ENCODE measurements at regions not wholly inside any gene's neighbourhood (a gene's known extent, or its start where the extent isn't known, plus 50 kb on each side); places are given as distances from the start of the nearest gene placed in this dataset.

GRCh38 chr10:128958834-128959690 lies 508.0 kb upstream of the MGMT start:
- no peaks in the 10 kb centered on the region for H3K9me3 ChIP-seq
- H3K27ac ChIP-seq, result no peak overlapping the region
- no peak overlapping the region for H3K4me3 ChIP-seq
- no peaks in the 10 kb centered on the region for H3K36me3 ChIP-seq
- TF ChIP-seq CTCF (IDR thresholded peaks at IDR 0.05) (no peak), POLR2A (IDR thresholded peaks at IDR 0.05) (no peak), EP300 (IDR thresholded peaks at IDR 0.05) (no peak)
- H3K27me3 ChIP-seq, result no peaks in the 10 kb centered on the region
- intact Hi-C loops (cut with DNase I), result no loop called here
- H3K4me1 ChIP-seq (ENCODE audit: insufficient read depth), result no peaks in the 10 kb centered on the region
- WGBS, 3 donors, result 89 to 91% (median 91%) methylated on average over 39 of the region's 39 CpGs
- no peak for DNase-seq

- WGBS, 3 donors, result 72 to 80% (median 73%) methylated on average over 7 of the region's 7 CpGs
Measured at GRCh38 chr10:128959746-128960145, 507.3 kb upstream of the MGMT start.

GRCh38 chr10:128960517-128960916 lies 506.5 kb upstream of the MGMT start:
- WGBS, 3 donors, result 58 to 61% (median 59%) methylated on average over 8 of the region's 8 CpGs
- no peaks in the 10 kb centered on the region for H3K4me1 ChIP-seq (ENCODE audit: insufficient read depth)

More at GRCh38 chr10:128959746-128960145, 507.3 kb upstream of the MGMT start:
- no peak for TF ChIP-seq POLR2A (IDR thresholded peaks at IDR 0.05)
- no peak for TF ChIP-seq CTCF (IDR thresholded peaks at IDR 0.05)
- TF ChIP-seq EP300 (IDR thresholded peaks at IDR 0.05), result no peak
- no peaks in the 10 kb centered on the region for H3K36me3 ChIP-seq
- H3K9me3 ChIP-seq, result no peaks in the 10 kb centered on the region
- no peak for DNase-seq
- H3K4me3 ChIP-seq, result no peak overlapping the region
- H3K27ac ChIP-seq, result no peak overlapping the region
- intact Hi-C loops (cut with DNase I), result no loop called here
- no peaks in the 10 kb centered on the region for H3K27me3 ChIP-seq
- H3K4me1 ChIP-seq (ENCODE audit: insufficient read depth), result no peaks in the 10 kb centered on the region

GRCh38 chr10:128962182-128962581 lies 504.9 kb upstream of the MGMT start:
- no peaks in the 10 kb centered on the region for H3K27me3 ChIP-seq
- WGBS, 3 donors, result 84 to 89% (median 85%) methylated on average over 10 of the region's 10 CpGs
- DNase-seq, result no peak
- H3K4me3 ChIP-seq, result no peak overlapping the region
- no peaks in the 10 kb centered on the region for H3K9me3 ChIP-seq
- no peak overlapping the region for H3K27ac ChIP-seq
- no peaks in the 10 kb centered on the region for H3K4me1 ChIP-seq (ENCODE audit: insufficient read depth)
- TF ChIP-seq CTCF (IDR thresholded peaks at IDR 0.05) (no peak), POLR2A (IDR thresholded peaks at IDR 0.05) (no peak), EP300 (IDR thresholded peaks at IDR 0.05) (no peak)
- H3K36me3 ChIP-seq, result no peaks in the 10 kb centered on the region
- intact Hi-C loops (cut with DNase I), result no loop called here

More at GRCh38 chr10:128960517-128960916, 506.5 kb upstream of the MGMT start:
- no peaks in the 10 kb centered on the region for H3K36me3 ChIP-seq
- no peaks in the 10 kb centered on the region for H3K9me3 ChIP-seq
- H3K27me3 ChIP-seq, result no peaks in the 10 kb centered on the region
- no peak for DNase-seq
- TF ChIP-seq POLR2A (IDR thresholded peaks at IDR 0.05) (no peak), EP300 (IDR thresholded peaks at IDR 0.05) (no peak), CTCF (IDR thresholded peaks at IDR 0.05) (no peak)
- no peak overlapping the region for H3K4me3 ChIP-seq
- intact Hi-C loops (cut with DNase I), result no loop called here
- no peak overlapping the region for H3K27ac ChIP-seq

All from ovary (tissue), 7 donors.